ENCODE measurements at regions not wholly inside any gene's neighbourhood (a gene's known extent, or its start where the extent isn't known, plus 50 kb on each side); places are given as distances from the start of the nearest gene placed in this dataset.
"Not testable (repeated sequence)": the region's sequence is repeated elsewhere in the genome, so short reads cannot be mapped to it uniquely, and the experiment has no call there.

DNA sequence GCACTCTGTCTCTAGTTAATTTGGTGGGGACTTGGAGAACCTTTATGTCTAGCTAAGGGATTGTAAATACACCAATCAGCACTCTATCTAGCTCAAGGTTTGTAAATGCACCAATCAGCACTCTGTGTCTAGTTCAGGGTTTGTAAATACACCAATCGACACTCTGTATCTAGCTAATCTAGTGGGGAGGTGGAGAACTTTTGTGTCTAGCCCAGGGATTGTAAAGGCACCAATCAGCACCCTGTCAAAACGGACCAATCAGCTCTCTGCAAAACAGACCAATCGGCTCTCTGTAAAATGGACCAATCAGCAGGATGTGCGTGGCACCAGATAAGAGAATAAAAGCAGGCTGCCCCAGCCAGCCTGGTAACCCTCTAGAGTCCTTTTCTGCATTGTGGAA lies 107.1 kb upstream of the DNAJC10 start:
- not testable (repeated sequence) for TF ChIP-seq TAF1 (IDR thresholded peaks at IDR 0.05; ENCODE audit: borderline replicate concordance, low read depth, low read length); POLR2A (IDR thresholded peaks at IDR 0.05; ENCODE audit: low read depth, low read length)

Measured in GM12892 (cell line).